GM18907 (cell line): ENCODE measurements at regions not wholly inside any gene's neighbourhood (a gene's known extent, or its start where the extent isn't known, plus 50 kb on each side); places are given as distances from the start of the nearest gene placed in this dataset.
"Not testable (repeated sequence)": the region's sequence is repeated elsewhere in the genome, so short reads cannot be mapped to it uniquely, and the experiment has no call there.

ENCODE experiments used
- ATAC-seq: cut with Tn5 transposase; IDR thresholded peaks from one replicate; pipeline ENCODE4 v1.9.1; 2021; ENCODE audit warnings: mild to moderate bottlenecking, moderate library complexity; ENCODE audit not compliant: unreplicated experiment

GRCh38 chr21:6482616-6483015 lies 4038.8 kb upstream of the TPTE start:
- ATAC-seq, result not testable (repeated sequence)

- ATAC-seq, result not testable (repeated sequence)
Observed at GRCh38 chr21:6483645-6484044, 4037.7 kb upstream of the TPTE start.

GRCh38 chr21:6486821-6487220 lies 4034.6 kb upstream of the TPTE start:
- ATAC-seq, result not testable (repeated sequence)

GRCh38 chr21:6492691-6493090 lies 4028.7 kb upstream of the TPTE start:
- not testable (repeated sequence) for ATAC-seq

GRCh38 chr21:6493957-6494356 lies 4027.4 kb upstream of the TPTE start:
- not testable (repeated sequence) for ATAC-seq

- ATAC-seq, result not testable (repeated sequence)
Observed at GRCh38 chr21:6496356-6496755, 4025.0 kb upstream of the TPTE start.

GRCh38 chr21:6498716-6499115 lies 4022.7 kb upstream of the TPTE start:
- peak; percentile 35 for ATAC-seq

GRCh38 chr21:6499128-6499826 lies 4022.1 kb upstream of the TPTE start:
- ATAC-seq, result peak; percentile 70

GRCh38 chr21:6499866-6500265 lies 4021.5 kb upstream of the TPTE start:
- not testable (repeated sequence) for ATAC-seq

- ATAC-seq, result peak; percentile 38
Observed at GRCh38 chr21:6500681-6501080, 4020.7 kb upstream of the TPTE start.

GRCh38 chr21:6506167-6506894 lies 4015.1 kb upstream of the TPTE start:
- ATAC-seq, result not testable (repeated sequence)

- ATAC-seq, result not testable (repeated sequence)
Observed at GRCh38 chr21:6507632-6508031, 4013.8 kb upstream of the TPTE start.

- ATAC-seq, result not testable (repeated sequence)
Observed at GRCh38 chr21:6521777-6522176, 3999.6 kb upstream of the TPTE start.

GRCh38 chr21:6526213-6526612 lies 3995.2 kb upstream of the TPTE start:
- not testable (repeated sequence) for ATAC-seq

- ATAC-seq, result not testable (repeated sequence)
Observed at GRCh38 chr21:6530655-6531054, 3990.7 kb upstream of the TPTE start.

GRCh38 chr21:6533261-6533660 lies 3988.1 kb upstream of the TPTE start:
- not testable (repeated sequence) for ATAC-seq

- ATAC-seq, result not testable (repeated sequence)
Observed at GRCh38 chr21:6538320-6538719, 3983.1 kb upstream of the TPTE start.

GRCh38 chr21:6539688-6540087 lies 3981.7 kb upstream of the TPTE start:
- ATAC-seq, result not testable (repeated sequence)

- ATAC-seq, result not testable (repeated sequence)
Observed at GRCh38 chr21:6541036-6541435, 3980.3 kb upstream of the TPTE start.

- not testable (repeated sequence) for ATAC-seq
Observed at GRCh38 chr21:6545288-6545687, 3976.1 kb upstream of the TPTE start.

GRCh38 chr21:6551045-6551444 lies 3970.3 kb upstream of the TPTE start:
- ATAC-seq, result not testable (repeated sequence)
